Prostate gland (tissue), 2 donors: ENCODE measurements at regions not wholly inside any gene's neighbourhood (a gene's known extent, or its start where the extent isn't known, plus 50 kb on each side); places are given as distances from the start of the nearest gene placed in this dataset.

Experiments
- POLR2A ChIP-seq: fragments of 450-650 bp; IDR thresholded peaks from one replicate; pipeline ENCODE4 v1.6.1; 2016; ENCODE audit warnings: antibody characterized with exemption, mild to moderate bottlenecking
- TF ChIP-seq, protein P1 (sequence below), 4 experiments: fragments of 200-600 bp in 2 of 4; fragments of 450-650 bp in 2 of 4; sonication (generic) in 2 of 4; IDR thresholded peaks; 1 replicate in 3 of 4; 2 replicates in 1 of 4; pipeline ENCODE4 v1.5.1; 2016 to 2019; ENCODE audit warnings: antibody characterized with exemption in 4 of 4, mild to moderate bottlenecking in 2 of 4, moderate library complexity in 2 of 4

DNA sequence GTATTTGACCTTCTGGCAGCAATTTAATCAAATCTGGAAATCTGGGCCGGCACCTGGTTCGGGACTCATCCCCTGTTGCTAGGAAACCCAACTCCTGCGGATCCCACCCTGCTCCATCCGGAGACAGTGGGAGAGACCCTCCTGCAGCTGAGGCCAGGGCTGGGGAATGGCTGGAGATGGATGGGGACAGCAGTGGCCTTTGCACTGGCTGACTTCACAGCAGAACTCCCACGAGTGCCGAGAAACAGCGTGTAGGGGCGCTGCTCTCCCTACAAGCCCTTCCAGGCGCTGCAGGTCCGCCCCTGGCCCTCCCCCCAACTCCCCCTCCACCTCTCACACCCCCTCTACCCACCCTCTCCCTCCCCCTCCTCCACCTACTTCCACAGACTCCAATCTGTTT, 105.8 kb upstream of the PPP1R26 start:
- TF ChIP-seq, protein P1, sequence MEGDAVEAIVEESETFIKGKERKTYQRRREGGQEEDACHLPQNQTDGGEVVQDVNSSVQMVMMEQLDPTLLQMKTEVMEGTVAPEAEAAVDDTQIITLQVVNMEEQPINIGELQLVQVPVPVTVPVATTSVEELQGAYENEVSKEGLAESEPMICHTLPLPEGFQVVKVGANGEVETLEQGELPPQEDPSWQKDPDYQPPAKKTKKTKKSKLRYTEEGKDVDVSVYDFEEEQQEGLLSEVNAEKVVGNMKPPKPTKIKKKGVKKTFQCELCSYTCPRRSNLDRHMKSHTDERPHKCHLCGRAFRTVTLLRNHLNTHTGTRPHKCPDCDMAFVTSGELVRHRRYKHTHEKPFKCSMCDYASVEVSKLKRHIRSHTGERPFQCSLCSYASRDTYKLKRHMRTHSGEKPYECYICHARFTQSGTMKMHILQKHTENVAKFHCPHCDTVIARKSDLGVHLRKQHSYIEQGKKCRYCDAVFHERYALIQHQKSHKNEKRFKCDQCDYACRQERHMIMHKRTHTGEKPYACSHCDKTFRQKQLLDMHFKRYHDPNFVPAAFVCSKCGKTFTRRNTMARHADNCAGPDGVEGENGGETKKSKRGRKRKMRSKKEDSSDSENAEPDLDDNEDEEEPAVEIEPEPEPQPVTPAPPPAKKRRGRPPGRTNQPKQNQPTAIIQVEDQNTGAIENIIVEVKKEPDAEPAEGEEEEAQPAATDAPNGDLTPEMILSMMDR (IDR thresholded peaks at IDR 0.05): no peak
- TF ChIP-seq POLR2A: no peak
